ENCODE measurements at regions not wholly inside any gene's neighbourhood (a gene's known extent, or its start where the extent isn't known, plus 50 kb on each side); places are given as distances from the start of the nearest gene placed in this dataset.

DNA sequence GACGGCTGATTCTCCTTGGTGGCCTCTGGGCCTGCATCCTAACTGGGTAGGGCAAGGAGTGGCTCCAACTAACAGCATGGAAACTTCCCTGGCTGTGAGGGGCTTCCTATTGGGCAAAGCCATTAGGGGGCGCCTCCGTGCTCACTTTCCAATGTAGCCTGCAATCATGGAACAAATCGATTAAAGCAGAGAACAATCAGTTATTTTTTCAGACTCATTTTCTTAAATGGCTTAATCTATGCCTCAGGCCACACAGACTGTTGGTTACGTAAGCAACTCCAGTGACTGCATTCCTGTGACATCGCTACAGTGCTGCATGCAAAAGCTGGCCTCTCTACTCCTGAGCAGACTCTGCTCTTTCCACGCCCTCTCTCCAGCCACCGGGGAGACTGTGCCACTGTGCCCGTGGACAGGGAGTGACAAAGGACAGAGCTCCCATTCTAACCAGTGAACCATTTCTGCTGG lies 278.9 kb downstream of the KLF13 start:
- TF ChIP-seq, protein P1, sequence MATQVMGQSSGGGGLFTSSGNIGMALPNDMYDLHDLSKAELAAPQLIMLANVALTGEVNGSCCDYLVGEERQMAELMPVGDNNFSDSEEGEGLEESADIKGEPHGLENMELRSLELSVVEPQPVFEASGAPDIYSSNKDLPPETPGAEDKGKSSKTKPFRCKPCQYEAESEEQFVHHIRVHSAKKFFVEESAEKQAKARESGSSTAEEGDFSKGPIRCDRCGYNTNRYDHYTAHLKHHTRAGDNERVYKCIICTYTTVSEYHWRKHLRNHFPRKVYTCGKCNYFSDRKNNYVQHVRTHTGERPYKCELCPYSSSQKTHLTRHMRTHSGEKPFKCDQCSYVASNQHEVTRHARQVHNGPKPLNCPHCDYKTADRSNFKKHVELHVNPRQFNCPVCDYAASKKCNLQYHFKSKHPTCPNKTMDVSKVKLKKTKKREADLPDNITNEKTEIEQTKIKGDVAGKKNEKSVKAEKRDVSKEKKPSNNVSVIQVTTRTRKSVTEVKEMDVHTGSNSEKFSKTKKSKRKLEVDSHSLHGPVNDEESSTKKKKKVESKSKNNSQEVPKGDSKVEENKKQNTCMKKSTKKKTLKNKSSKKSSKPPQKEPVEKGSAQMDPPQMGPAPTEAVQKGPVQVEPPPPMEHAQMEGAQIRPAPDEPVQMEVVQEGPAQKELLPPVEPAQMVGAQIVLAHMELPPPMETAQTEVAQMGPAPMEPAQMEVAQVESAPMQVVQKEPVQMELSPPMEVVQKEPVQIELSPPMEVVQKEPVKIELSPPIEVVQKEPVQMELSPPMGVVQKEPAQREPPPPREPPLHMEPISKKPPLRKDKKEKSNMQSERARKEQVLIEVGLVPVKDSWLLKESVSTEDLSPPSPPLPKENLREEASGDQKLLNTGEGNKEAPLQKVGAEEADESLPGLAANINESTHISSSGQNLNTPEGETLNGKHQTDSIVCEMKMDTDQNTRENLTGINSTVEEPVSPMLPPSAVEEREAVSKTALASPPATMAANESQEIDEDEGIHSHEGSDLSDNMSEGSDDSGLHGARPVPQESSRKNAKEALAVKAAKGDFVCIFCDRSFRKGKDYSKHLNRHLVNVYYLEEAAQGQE (IDR thresholded peaks at IDR 0.05; ENCODE audit: insufficient read depth in 1 of 2, low read depth in 2 of 2, low read length in 2 of 2): no peak
- TF ChIP-seq POLR2AphosphoS5 (IDR thresholded peaks at IDR 0.05; ENCODE audit: low read depth, low read length): no peak
- TF ChIP-seq TAF1 (IDR thresholded peaks at IDR 0.05; ENCODE audit: borderline replicate concordance, insufficient read depth, low read length): no peak
- TF ChIP-seq SIN3A (IDR thresholded peaks at IDR 0.05; ENCODE audit: borderline replicate concordance, insufficient read depth, low read length): no peak

Data from PFSK-1 (cell line).